Neural crest cell (in vitro differentiated cells): ENCODE measurements at regions not wholly inside any gene's neighbourhood (a gene's known extent, or its start where the extent isn't known, plus 50 kb on each side); places are given as distances from the start of the nearest gene placed in this dataset.

Experiments
- DNase-seq: peaks from one replicate; pipeline ENCODE4 v3.0.0; 2021; ENCODE audit warnings: low read depth, mixed read lengths, low spot score
- H3K27ac Mint-ChIP-seq: one replicate; pipeline ENCODE4 v1.8.0; 2021; ENCODE audit warnings: mild to moderate bottlenecking, mixed read lengths; ENCODE audit not compliant: unreplicated experiment
- H3K27me3 Mint-ChIP-seq: 2 replicates; pipeline ENCODE4 v1.8.0; 2021; ENCODE audit warnings: low read depth, mild to moderate bottlenecking, mixed read lengths
- H3K36me3 Mint-ChIP-seq: 2 replicates; pipeline ENCODE4 v1.8.0; 2021; ENCODE audit warnings: low read depth, mild to moderate bottlenecking, mixed read lengths
- H3K4me1 Mint-ChIP-seq: 2 replicates; pipeline ENCODE4 v1.8.0; 2021; ENCODE audit warnings: mixed read lengths
- H3K4me3 Mint-ChIP-seq: one replicate; pipeline ENCODE4 v1.8.0; 2021; ENCODE audit warnings: mild to moderate bottlenecking, mixed read lengths
- H3K9me3 Mint-ChIP-seq: 2 replicates; pipeline ENCODE4 v1.8.0; 2021; ENCODE audit warnings: mixed read lengths
- TF ChIP-seq, protein P1 (sequence below): fragments of 200-600 bp; sonication (generic); conservative IDR thresholded peaks from 2 replicates; pipeline ENCODE4 v1.5.0; 2021; ENCODE audit warnings: antibody characterized with exemption, mild to moderate bottlenecking

DNA sequence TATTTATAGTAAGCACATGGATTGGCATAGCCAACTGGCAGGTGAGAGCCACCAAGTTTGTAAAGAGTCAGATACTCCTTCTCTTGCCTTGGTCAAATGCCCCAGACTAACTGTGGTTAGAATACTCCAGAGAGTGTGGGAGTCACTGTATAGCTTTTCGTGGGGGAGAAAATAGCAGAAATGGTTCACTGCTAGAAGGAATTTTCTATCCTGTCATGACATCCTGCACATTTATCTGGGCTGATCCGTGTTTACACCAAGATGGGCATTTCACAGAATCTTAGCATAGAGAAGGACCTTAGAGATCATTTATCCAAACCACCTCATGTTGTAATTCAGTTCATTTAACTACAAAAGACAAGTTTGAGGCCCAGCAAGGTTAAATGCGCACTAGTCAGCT is 460.8 kb downstream of the ENC1 start:
- DNase-seq: no peak
- H3K4me3 Mint-ChIP-seq: no peak overlapping the region
- H3K36me3 Mint-ChIP-seq: no peaks in the 10 kb centered on the region
- H3K27me3 Mint-ChIP-seq: no peaks in the 10 kb centered on the region
- no peak overlapping the region for H3K27ac Mint-ChIP-seq
- no peaks in the 10 kb centered on the region for H3K9me3 Mint-ChIP-seq
- TF ChIP-seq, protein P1, sequence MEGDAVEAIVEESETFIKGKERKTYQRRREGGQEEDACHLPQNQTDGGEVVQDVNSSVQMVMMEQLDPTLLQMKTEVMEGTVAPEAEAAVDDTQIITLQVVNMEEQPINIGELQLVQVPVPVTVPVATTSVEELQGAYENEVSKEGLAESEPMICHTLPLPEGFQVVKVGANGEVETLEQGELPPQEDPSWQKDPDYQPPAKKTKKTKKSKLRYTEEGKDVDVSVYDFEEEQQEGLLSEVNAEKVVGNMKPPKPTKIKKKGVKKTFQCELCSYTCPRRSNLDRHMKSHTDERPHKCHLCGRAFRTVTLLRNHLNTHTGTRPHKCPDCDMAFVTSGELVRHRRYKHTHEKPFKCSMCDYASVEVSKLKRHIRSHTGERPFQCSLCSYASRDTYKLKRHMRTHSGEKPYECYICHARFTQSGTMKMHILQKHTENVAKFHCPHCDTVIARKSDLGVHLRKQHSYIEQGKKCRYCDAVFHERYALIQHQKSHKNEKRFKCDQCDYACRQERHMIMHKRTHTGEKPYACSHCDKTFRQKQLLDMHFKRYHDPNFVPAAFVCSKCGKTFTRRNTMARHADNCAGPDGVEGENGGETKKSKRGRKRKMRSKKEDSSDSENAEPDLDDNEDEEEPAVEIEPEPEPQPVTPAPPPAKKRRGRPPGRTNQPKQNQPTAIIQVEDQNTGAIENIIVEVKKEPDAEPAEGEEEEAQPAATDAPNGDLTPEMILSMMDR: no peak
- H3K4me1 Mint-ChIP-seq: peaks cover 5% of the 10 kb centered on the region

DNA sequence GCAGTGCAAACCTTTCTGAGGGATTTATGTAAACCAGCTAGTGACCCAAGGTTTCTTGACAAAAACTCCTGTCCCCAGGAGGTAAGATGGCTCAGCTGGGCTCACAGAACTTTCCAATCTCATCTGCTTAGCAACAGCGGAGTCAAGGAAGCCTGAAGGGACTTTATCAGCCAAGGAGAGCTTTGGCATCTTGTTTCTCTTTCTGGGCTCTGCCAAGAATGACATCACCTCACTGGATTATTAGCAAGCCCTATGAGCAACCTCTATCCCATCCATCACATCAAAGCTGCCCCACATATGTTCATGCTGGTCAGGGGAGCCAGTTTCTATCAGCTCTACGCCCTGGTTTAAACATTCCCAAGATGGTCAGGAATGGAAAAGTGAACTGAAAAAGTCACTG is 461.3 kb downstream of the ENC1 start:
- TF ChIP-seq, protein P1: no peak
- H3K9me3 Mint-ChIP-seq: no peaks in the 10 kb centered on the region
- no peaks in the 10 kb centered on the region for H3K36me3 Mint-ChIP-seq
- H3K27me3 Mint-ChIP-seq: no peaks in the 10 kb centered on the region
- DNase-seq: no peak
- no peak overlapping the region for H3K4me3 Mint-ChIP-seq
- no peak overlapping the region for H3K27ac Mint-ChIP-seq
- peaks cover 5% of the 10 kb centered on the region for H3K4me1 Mint-ChIP-seq

DNA sequence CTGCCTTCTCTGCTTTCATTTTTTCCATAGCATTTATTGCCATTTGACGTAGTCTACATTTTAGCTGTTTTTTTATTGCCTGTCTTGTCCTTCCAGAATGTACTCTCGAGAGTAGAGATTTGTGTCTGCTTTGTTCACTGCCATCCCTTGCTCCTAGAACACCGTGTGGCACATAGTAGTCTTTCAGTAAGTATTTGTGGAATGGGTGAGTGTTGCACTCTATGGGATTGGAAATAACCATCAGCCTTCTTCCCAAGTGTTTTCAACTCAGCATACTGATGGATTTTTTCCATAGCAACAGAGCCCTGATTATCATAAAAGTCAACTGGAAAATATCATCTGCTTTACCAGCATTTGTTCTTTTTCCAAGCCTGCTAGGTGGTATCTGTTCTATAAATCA is 462.6 kb downstream of the ENC1 start:
- Mint-ChIP-seq H3K4me3 (no peak overlapping the region), H3K27ac (no peak overlapping the region), H3K4me1 (peaks cover 8% of the 10 kb centered on the region), H3K9me3 (no peaks in the 10 kb centered on the region), H3K36me3 (no peaks in the 10 kb centered on the region), H3K27me3 (no peaks in the 10 kb centered on the region)
- no peak for DNase-seq
- TF ChIP-seq, protein P1: no peak

DNA sequence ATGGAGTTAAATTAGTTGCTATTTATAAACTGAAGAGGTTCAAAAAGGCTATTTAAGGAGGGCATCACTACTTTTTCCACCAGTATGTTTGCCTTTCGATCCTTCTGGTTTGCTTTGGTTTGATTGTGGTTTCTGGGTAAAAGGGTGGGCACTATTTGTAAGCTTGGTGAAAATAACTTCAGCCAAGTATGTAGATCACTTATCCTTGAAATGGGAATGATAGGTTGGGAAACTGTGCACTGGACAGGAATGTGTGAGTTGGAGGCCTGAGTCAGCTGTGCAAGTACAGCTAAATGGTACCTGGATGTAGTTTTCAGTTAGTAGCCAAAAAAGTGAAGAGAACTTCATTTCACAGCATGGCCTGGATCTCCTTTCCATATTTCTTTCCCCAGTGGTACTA is 466.2 kb downstream of the ENC1 start:
- TF ChIP-seq, protein P1: no peak
- Mint-ChIP-seq H3K4me3 (no peak overlapping the region), H3K27me3 (no peaks in the 10 kb centered on the region), H3K9me3 (no peaks in the 10 kb centered on the region), H3K4me1 (peaks cover 8% of the 10 kb centered on the region), H3K36me3 (no peaks in the 10 kb centered on the region), H3K27ac (no peak overlapping the region)
- no peak for DNase-seq

DNA sequence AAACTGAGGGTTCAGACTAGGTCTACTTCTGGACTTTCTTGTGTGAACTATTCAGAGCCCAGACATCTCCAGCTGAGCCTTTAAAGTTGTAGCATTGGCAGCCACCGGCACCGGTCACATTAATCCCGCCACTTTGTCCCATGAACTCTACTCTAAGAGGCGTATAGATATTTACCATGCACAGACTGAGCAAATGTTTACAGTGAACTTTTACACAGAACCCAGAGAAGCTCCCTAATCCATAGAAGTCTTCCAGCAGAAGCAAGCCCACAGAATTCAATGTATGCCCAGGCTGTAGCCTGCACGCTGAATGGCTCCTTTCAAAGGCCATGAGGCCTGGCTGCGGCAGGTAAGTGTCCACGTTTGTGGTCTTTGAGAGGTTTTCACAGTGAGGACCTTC is 466.9 kb downstream of the ENC1 start:
- Mint-ChIP-seq H3K27ac (no peak overlapping the region), H3K27me3 (no peaks in the 10 kb centered on the region), H3K4me1 (peaks cover 4% of the 10 kb centered on the region), H3K9me3 (no peaks in the 10 kb centered on the region), H3K36me3 (no peaks in the 10 kb centered on the region), H3K4me3 (no peak overlapping the region)
- no peak for DNase-seq
- TF ChIP-seq, protein P1: no peak

DNA sequence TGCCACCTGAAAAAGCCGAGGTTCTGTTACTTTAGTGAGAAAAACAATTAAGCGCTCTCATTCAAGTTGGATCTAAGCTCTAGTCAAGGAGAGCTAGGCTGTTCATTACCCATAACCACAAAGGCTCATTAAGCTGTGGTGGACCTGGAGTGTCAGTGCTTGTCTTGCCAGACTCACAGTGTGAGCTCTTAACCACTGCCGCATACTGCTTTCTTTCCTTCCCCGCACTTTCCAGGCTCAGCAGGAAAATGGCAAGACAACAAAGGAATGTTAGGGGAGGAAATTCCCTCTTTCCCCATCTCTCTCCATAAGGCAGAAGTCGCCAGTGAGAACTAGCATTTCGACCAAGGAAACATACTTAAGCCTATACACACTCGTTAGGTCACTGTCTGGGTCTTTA is 467.3 kb downstream of the ENC1 start:
- DNase-seq: no peak
- Mint-ChIP-seq H3K9me3 (no peaks in the 10 kb centered on the region), H3K36me3 (no peaks in the 10 kb centered on the region), H3K4me1 (peaks cover 4% of the 10 kb centered on the region), H3K27me3 (no peaks in the 10 kb centered on the region), H3K4me3 (no peak overlapping the region), H3K27ac (no peak overlapping the region)
- TF ChIP-seq, protein P1: no peak
